Suprapubic skin (tissue), 4 donors: ENCODE measurements at regions not wholly inside any gene's neighbourhood (a gene's known extent, or its start where the extent isn't known, plus 50 kb on each side); places are given as distances from the start of the nearest gene placed in this dataset.

Experiments used
- DNase-seq, 2 donors: peaks; one replicate each; pipeline ENCODE4 v3.0.0-alpha.2; 2019; ENCODE audit warnings: low spot score in 2 of 2
- H3K27ac ChIP-seq: fragments of 200-600 bp; sonication (generic); one replicate; pipeline ENCODE4 v1.5.1; 2019
- H3K27me3 ChIP-seq: fragments of 200-600 bp; sonication (generic); one replicate; pipeline ENCODE4 v1.5.1; 2019
- H3K36me3 ChIP-seq: fragments of 200-600 bp; sonication (generic); one replicate; pipeline ENCODE4 v1.5.1; 2019
- H3K4me1 ChIP-seq: fragments of 200-600 bp; sonication (generic); one replicate; pipeline ENCODE4 v1.5.1; 2019
- H3K4me3 ChIP-seq: fragments of 200-600 bp; sonication (generic); one replicate; pipeline ENCODE4 v1.5.1; 2019; ENCODE audit warnings: mild to moderate bottlenecking
- H3K9me3 ChIP-seq: fragments of 200-600 bp; sonication (generic); one replicate; pipeline ENCODE4 v1.5.1; 2019
- EP300 ChIP-seq: sonication (generic); formaldehyde crosslinking; IDR thresholded peaks from one replicate; pipeline ENCODE4 v1.6.1; 2017; ENCODE audit warnings: antibody characterized with exemption
- POLR2A ChIP-seq, 2 donors: fragments of 450-650 bp; IDR thresholded peaks; one replicate each; pipeline ENCODE4 v1.6.1; 2017; ENCODE audit warnings: antibody characterized with exemption in 2 of 2, mild to moderate bottlenecking in 2 of 2, moderate library complexity in 2 of 2
- POLR2AphosphoS5 ChIP-seq, 3 donors: sonication (generic); formaldehyde crosslinking; IDR thresholded peaks; one replicate each; pipeline ENCODE4 v1.6.1; 2017; ENCODE audit warnings: antibody characterized with exemption in 3 of 3
- WGBS: methylation state at CpG from one replicate; pipeline ENCODE4 v1.1.5; 2018; 5-methylcytosine and 5-hydroxymethylcytosine counted together
- TF ChIP-seq, protein P1 (sequence below), 2 donors: fragments of 200-600 bp in 1 of 2; fragments of 450-650 bp in 1 of 2; sonication (generic) in 1 of 2; IDR thresholded peaks; one replicate each; pipeline ENCODE4 v1.5.1; 2016 to 2019; ENCODE audit warnings: antibody characterized with exemption in 2 of 2, mild to moderate bottlenecking in 1 of 2, moderate library complexity in 1 of 2

DNA sequence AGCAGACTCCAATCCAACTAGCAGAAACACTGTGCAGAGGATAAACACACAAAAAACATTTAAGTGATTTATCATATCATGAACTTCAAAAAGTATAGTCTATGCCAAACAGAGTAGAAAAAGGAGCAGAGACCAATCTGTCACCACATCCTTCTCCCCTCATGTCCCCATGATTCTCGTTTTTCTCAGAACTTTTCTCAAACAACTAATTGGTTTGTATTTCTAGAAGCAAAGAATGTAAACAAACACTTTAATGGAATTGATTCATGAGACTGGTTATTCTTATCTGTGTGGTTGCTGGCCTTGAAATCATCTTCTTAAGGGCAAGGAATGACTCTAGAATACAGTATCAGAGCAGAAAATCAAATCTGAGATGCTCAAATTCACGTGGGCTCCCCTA, 294.2 kb upstream of the THBS1 start:
- H3K9me3 ChIP-seq: no peaks in the 10 kb centered on the region
- no peaks in the 10 kb centered on the region for H3K4me1 ChIP-seq
- DNase-seq: no peak
- H3K27me3 ChIP-seq: no peaks in the 10 kb centered on the region
- H3K27ac ChIP-seq: no peak overlapping the region
- H3K36me3 ChIP-seq: no peaks in the 10 kb centered on the region
- no peak overlapping the region for H3K4me3 ChIP-seq
- TF ChIP-seq POLR2AphosphoS5 (IDR thresholded peaks at IDR 0.05) (no peak), POLR2A (IDR thresholded peaks at IDR 0.05) (no peak), EP300 (no peak)
- TF ChIP-seq, protein P1, sequence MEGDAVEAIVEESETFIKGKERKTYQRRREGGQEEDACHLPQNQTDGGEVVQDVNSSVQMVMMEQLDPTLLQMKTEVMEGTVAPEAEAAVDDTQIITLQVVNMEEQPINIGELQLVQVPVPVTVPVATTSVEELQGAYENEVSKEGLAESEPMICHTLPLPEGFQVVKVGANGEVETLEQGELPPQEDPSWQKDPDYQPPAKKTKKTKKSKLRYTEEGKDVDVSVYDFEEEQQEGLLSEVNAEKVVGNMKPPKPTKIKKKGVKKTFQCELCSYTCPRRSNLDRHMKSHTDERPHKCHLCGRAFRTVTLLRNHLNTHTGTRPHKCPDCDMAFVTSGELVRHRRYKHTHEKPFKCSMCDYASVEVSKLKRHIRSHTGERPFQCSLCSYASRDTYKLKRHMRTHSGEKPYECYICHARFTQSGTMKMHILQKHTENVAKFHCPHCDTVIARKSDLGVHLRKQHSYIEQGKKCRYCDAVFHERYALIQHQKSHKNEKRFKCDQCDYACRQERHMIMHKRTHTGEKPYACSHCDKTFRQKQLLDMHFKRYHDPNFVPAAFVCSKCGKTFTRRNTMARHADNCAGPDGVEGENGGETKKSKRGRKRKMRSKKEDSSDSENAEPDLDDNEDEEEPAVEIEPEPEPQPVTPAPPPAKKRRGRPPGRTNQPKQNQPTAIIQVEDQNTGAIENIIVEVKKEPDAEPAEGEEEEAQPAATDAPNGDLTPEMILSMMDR (IDR thresholded peaks at IDR 0.05): no peak
- WGBS: 49% methylated on average over 2 of the region's 2 CpGs

DNA sequence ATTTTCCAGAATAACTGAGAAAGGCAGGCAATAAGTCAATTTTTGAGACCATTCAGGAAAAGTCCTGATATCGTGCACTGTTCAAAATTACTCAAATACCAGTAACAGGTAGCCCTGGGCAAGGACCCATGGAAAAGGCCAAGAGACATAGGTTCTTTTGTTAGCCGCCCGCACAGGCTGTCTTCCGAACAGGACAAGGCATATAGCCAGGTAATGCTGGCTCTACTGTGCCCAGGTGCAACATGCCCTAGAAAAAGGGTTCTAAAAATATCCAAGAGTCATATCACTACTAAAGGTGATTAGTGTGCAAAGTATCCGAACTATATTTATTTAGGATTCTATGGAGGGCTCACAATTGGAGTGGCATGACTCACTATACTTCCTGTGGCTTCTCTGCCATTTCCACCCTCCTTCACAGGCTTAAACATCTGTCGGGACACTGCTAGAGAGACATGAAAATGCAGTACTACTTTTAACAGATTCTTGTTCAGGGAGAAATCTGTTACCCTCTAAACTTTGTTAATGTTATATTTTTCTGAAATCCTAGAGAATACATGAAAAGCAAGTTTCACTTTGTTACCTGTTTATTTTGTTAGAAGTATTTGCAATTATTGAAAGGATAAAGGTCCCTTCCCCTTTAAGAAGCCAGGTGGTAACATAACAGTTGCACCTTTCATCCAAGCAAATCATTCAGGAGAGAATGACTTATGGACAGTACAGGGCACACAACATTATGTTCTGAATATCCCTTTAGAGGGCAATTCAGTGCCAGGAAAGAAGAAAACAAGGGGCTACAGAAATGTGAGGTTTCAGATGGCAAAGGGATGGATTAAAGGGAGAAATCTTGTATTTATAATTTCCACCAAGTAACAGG, 293.3 kb upstream of the THBS1 start:
- H3K9me3 ChIP-seq: no peaks in the 10 kb centered on the region
- TF ChIP-seq EP300 (no peak), POLR2A (IDR thresholded peaks at IDR 0.05) (no peak), POLR2AphosphoS5 (IDR thresholded peaks at IDR 0.05) (no peak)
- TF ChIP-seq, protein P1 (IDR thresholded peaks at IDR 0.05): no peak
- no peaks in the 10 kb centered on the region for H3K4me1 ChIP-seq
- no peaks in the 10 kb centered on the region for H3K36me3 ChIP-seq
- WGBS: 55% methylated on average over 6 of the region's 6 CpGs
- H3K27me3 ChIP-seq: no peaks in the 10 kb centered on the region
- no peak overlapping the region for H3K27ac ChIP-seq
- H3K4me3 ChIP-seq: no peak overlapping the region
- no peak for DNase-seq

DNA sequence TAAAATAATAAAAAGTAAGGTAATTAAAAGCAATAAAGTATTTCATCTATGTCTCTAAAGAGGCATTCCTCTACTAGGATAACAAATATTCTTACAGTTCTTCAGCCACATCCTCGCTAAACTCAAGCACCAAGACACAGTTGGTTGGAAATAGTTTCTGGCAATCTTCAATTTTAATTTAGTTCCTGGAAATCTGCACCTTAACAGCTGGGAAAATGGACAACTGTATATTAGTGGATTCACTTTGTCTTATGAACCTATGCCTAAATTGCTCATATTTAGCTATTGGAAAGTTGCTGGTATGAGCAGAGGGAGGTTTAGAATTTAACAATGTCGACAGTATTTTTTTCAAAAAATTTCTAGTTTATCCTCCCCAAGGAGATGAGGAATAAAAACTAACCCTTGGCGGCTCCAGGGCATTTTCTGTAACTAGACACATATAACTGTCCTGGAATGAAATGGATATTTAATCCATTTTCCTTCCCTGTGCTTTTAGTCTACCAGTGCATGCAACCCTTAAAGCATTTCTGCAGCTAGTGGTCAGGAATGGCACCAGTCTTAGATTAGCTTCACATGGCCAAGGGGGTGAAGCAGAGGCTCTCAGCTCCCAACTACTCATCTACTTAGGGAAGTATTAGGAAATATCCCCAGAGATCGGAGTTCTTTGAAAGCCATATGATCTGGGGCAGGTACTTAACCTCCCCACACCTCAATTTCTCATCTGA, 290.0 kb upstream of the THBS1 start:
- Histone ChIP-seq H3K4me1 (no peaks in the 10 kb centered on the region), H3K27me3 (no peaks in the 10 kb centered on the region), H3K4me3 (no peak overlapping the region), H3K9me3 (no peaks in the 10 kb centered on the region), H3K27ac (no peak overlapping the region), H3K36me3 (no peaks in the 10 kb centered on the region)
- no peak for DNase-seq
- 94% methylated on average over 4 of the region's 4 CpGs for WGBS
- TF ChIP-seq POLR2AphosphoS5 (IDR thresholded peaks at IDR 0.05) (no peak), EP300 (no peak), POLR2A (IDR thresholded peaks at IDR 0.05) (no peak)
- TF ChIP-seq, protein P1 (IDR thresholded peaks at IDR 0.05): no peak

DNA sequence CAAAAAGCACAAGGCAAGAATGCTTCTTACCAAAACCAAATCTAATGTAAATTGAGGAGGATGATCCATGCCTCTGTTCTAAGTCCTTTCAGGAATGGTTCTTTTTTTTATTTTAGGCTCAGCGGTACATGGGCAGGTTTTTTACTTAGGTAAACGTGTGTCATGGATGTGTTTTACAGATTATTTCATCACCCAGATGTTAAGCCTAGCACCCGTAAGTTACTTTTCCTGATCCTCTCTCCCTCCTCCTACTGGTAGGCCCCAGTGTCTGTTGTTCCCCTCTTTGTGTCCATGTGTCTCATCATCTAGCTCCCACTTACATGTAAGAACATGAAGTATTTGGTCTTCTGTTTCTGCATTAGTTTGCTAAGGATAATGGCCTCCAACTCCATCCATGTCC, 289.2 kb upstream of the THBS1 start:
- WGBS: 97% methylated on average over 3 of the region's 3 CpGs
- Histone ChIP-seq H3K27ac (no peak overlapping the region), H3K4me1 (no peaks in the 10 kb centered on the region), H3K4me3 (no peak overlapping the region), H3K36me3 (no peaks in the 10 kb centered on the region), H3K27me3 (no peaks in the 10 kb centered on the region), H3K9me3 (no peaks in the 10 kb centered on the region)
- no peak for DNase-seq
- no peak for TF ChIP-seq EP300

DNA sequence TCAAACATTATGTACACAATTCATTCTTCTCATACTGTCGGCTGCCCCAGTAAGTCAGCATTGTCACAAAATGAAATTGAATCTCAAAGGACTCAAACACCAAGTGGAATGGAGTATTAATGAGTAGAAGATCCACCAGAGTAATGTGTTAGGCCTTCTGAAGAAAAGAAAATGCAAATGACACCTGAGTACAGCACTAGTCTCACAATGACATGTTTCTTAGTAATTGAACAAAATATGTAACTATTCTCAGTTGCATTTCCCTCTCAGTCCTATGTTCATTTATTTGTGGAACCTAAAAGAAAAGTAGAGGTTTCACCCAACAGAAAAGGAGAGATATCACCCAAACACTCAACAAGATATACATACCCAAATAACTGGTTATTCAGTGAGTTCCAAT, 283.9 kb upstream of the THBS1 start:
- no peak for DNase-seq
- Histone ChIP-seq H3K27ac (no peak overlapping the region), H3K9me3 (no peaks in the 10 kb centered on the region), H3K4me3 (no peak overlapping the region), H3K36me3 (no peaks in the 10 kb centered on the region), H3K4me1 (no peaks in the 10 kb centered on the region), H3K27me3 (no peaks in the 10 kb centered on the region)
- TF ChIP-seq, protein P1 (IDR thresholded peaks at IDR 0.05): no peak
- TF ChIP-seq EP300: no peak
- TF ChIP-seq POLR2AphosphoS5 (IDR thresholded peaks at IDR 0.05): no peak
- TF ChIP-seq POLR2A (IDR thresholded peaks at IDR 0.05): no peak
- 63% methylated on average over 1 of the region's 1 CpG for WGBS
